22Rv1 (cell line): ENCODE measurements at regions not wholly inside any gene's neighbourhood (a gene's known extent, or its start where the extent isn't known, plus 50 kb on each side); places are given as distances from the start of the nearest gene placed in this dataset.

Experiments
- H3K27ac ChIP-seq: fragments of 450-650 bp; 2 replicates; pipeline ENCODE4 v1.5.1; 2017
- CTCF ChIP-seq: fragments of 450-650 bp; IDR thresholded peaks from 2 replicates; pipeline ENCODE4 v1.5.1; 2017; ENCODE audit warnings: mild to moderate bottlenecking
- ZFX ChIP-seq: fragments of 450-650 bp; IDR thresholded peaks from 2 replicates; pipeline ENCODE4 v1.6.1; 2017; ENCODE audit warnings: antibody characterized with exemption, borderline replicate concordance

DNA sequence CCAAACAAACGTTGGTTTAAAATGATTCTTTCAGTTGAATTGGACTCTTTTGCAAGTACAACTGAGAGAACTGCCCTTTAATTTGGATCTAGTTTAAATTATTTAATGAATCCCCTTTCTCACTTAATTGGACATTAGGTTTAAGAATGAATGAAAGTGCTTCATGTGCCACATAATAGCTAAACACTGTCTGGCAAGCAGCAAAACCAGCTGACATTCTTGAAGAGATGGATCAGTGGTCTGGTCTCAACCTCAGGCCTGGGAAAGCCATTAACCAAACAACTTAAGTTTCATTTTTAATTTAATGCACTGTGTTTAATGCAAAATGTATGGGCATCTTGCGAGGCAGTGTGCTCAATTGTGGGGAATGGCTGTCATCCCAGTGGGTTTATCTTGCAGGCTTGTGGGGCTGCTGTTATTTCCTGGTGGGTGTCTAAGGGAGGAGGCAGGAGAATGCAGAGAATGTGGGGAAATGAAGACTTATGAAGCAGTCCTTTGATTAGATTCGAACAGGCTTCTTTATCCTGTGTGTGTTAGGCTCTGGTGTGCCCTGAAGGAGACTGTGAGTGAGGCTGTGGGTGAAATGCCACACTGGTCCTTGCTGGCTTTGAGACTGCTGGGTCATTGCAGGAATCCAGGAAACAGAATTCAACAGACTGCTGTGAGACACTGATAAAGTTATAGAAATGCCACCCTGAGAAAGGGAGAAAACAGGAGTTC is 144.1 kb upstream of the PELI2 start:
- TF ChIP-seq ZFX: no peak
- TF ChIP-seq CTCF: no peak
- H3K27ac ChIP-seq: no peak overlapping the region

GRCh38 chr14:55975281-55975910 is 142.8 kb upstream of the PELI2 start:
- TF ChIP-seq CTCF (no peak), ZFX (no peak)
- no peak overlapping the region for H3K27ac ChIP-seq

DNA sequence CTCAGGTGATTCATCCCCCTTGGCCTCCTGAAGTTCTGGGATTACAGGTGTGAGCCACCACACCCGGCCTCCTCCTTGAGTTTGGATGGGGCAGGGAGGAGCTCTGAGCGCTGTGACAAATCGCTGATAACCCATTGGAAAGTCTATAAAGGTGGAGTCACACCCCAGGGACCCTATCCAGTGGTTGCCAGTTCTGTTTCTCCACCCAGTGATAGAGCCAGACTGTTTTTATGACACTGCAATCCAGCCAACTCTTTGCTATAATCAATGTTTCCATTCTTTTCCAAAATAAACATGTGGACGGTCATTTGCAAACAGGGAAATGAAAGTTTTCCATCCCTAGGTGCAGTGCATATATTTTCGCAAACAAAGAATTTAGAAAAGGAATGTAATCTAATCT is 142.0 kb upstream of the PELI2 start:
- TF ChIP-seq CTCF: no peak
- TF ChIP-seq ZFX: no peak
- no peak overlapping the region for H3K27ac ChIP-seq

DNA sequence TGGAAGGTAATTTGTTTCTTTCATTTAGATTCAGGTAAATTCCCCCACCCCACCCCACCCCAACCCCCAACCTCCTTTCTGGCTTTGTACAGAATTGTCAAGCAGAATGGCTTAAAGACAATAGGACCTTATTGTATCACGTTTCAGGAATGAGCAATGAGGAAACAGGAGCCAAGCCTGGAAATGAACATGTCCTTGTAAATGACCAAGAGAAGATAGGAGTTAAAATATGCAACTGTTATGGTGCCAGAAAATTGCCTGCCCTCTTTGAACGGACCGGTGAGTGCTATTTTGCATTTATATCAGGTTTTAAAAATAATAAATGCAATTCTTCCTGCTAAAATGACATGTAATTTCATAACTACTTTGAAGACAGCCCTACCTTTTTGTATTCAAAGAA is 141.6 kb upstream of the PELI2 start:
- no peak overlapping the region for H3K27ac ChIP-seq
- TF ChIP-seq CTCF: no peak

DNA sequence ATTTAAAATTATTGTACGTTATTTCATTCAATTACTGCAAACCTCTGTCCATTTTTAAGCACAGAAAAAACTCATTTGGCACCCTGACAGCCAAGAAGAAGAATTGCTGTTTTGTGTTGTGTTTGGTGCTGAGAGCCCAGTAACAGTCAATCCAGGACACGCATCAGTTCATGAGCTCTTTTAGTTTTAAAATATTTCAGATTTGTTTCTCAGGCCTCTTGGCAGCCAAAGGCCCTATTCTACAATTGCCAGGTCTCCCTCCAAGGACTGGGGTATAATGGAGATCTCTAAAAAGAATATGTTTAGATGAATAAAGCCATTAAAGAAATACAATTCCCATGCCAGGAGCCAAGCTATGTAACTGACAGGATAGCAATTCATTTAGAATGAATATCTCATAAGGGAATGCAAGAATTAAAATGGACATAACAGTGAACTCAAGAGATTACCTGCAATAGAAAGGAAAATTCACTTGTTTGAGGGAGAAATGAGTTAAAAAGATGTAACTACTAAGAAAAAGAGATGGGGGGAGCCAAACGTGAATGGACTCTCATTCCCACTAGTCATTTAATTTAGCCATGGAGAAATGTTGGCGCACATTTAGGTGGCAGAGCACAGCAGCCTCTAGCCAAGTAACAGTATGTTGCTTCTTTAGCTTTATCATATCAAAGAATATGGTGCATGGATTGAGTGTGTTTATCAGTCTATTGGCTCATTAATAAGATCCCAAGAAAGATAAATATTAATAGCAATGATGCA is 140.6 kb upstream of the PELI2 start:
- no peak overlapping the region for H3K27ac ChIP-seq
- TF ChIP-seq CTCF (no peak), ZFX (no peak)

- TF ChIP-seq ZFX (no peak), CTCF (no peak)
- H3K27ac ChIP-seq: no peak overlapping the region
Measured at GRCh38 chr14:55979096-55979495, 139.1 kb upstream of the PELI2 start.

DNA sequence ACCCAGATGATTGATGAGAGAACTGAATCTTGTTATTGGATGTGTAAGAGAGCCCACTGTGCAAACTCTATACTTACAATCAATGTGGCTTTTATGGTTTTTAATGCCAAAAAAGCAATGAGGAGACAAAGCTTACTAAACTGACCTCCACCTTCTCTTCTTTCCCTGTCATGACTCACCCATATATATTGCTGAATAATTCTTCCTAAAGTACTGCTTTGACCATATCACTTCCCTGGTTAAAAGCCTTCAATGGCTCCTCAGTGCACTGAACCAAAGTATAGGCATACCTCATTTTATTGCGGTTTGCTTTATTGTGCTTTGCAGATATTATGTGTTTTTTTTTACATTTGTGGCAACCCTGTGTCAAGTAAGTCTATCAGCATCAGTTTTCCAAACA is 138.4 kb upstream of the PELI2 start:
- TF ChIP-seq CTCF: no peak
- TF ChIP-seq ZFX: no peak
- H3K27ac ChIP-seq: no peak overlapping the region
